T-helper 1 cell treated with Interleukin-12 subunit alpha and Interleukin-12 subunit beta and Interleukin-4 antibody, amounts not matched to agents 30 μg/mL and 1 μg/mL, for 36 hours (primary cell): ENCODE measurements at regions not wholly inside any gene's neighbourhood (a gene's known extent, or its start where the extent isn't known, plus 50 kb on each side); places are given as distances from the start of the nearest gene placed in this dataset.
A peak's percentile ranks its signal among the peaks of the same experiment; 100 is the strongest.

Experiments used
- H3K27ac Mint-ChIP-seq: one replicate; pipeline ENCODE4 v1.8.0; 2021; ENCODE audit warnings: mild to moderate bottlenecking, mixed read lengths
- H3K27me3 Mint-ChIP-seq: one replicate; pipeline ENCODE4 v1.8.0; 2021; ENCODE audit warnings: low read depth, mixed read lengths
- H3K36me3 Mint-ChIP-seq: one replicate; pipeline ENCODE4 v1.8.0; 2021; ENCODE audit warnings: low read depth, mixed read lengths
- H3K4me1 Mint-ChIP-seq: one replicate; pipeline ENCODE4 v1.8.0; 2021; ENCODE audit warnings: low read depth, mixed read lengths
- H3K4me3 Mint-ChIP-seq: one replicate; pipeline ENCODE4 v1.8.0; 2021; ENCODE audit warnings: mild to moderate bottlenecking, moderate library complexity, mixed read lengths
- H3K9me3 Mint-ChIP-seq: one replicate; pipeline ENCODE4 v1.8.0; 2021; ENCODE audit warnings: mixed read lengths

- H3K4me3 Mint-ChIP-seq, result no peak overlapping the region
- peaks cover 11% of the 10 kb centered on the region for H3K9me3 Mint-ChIP-seq
- H3K36me3 Mint-ChIP-seq, result peaks cover 8% of the 10 kb centered on the region
- peaks cover 14% of the 10 kb centered on the region for H3K4me1 Mint-ChIP-seq
- H3K27ac Mint-ChIP-seq, result no peak overlapping the region
- peaks cover 15% of the 10 kb centered on the region for H3K27me3 Mint-ChIP-seq
Observed at GRCh38 chr10:113967126-113967525, 76.5 kb upstream of the ADRB1 start.

- no peak overlapping the region for H3K27ac Mint-ChIP-seq
- H3K4me1 Mint-ChIP-seq, result peaks cover 7% of the 10 kb centered on the region
- H3K4me3 Mint-ChIP-seq, result no peak overlapping the region
- H3K36me3 Mint-ChIP-seq, result peaks cover 8% of the 10 kb centered on the region
- peaks cover 11% of the 10 kb centered on the region for H3K9me3 Mint-ChIP-seq
- peaks cover 44% of the 10 kb centered on the region for H3K27me3 Mint-ChIP-seq
Observed at GRCh38 chr10:113970641-113971040, 73.0 kb upstream of the ADRB1 start.

GRCh38 chr10:113971349-113971973, 72.2 kb upstream of the ADRB1 start:
- H3K27me3 Mint-ChIP-seq, result peaks cover 51% of the 10 kb centered on the region

GRCh38 chr10:113977174-113977573, 66.5 kb upstream of the ADRB1 start:
- Mint-ChIP-seq H3K36me3 (no peaks in the 10 kb centered on the region), H3K27me3 (peaks cover 64% of the 10 kb centered on the region), H3K9me3 (peaks cover 3% of the 10 kb centered on the region), H3K27ac (no peak overlapping the region), H3K4me1 (no peaks in the 10 kb centered on the region), H3K4me3 (no peak overlapping the region)

More at GRCh38 chr10:113971349-113971973, 72.2 kb upstream of the ADRB1 start:
- Mint-ChIP-seq H3K4me1 (peaks cover 7% of the 10 kb centered on the region), H3K9me3 (peaks cover 11% of the 10 kb centered on the region), H3K4me3 (no peak overlapping the region), H3K36me3 (peaks cover 8% of the 10 kb centered on the region), H3K27ac (no peak overlapping the region)

- H3K27me3 Mint-ChIP-seq, result peaks cover 48% of the 10 kb centered on the region
- H3K36me3 Mint-ChIP-seq, result no peaks in the 10 kb centered on the region
- peaks cover 6% of the 10 kb centered on the region for H3K4me1 Mint-ChIP-seq
Observed at GRCh38 chr10:113978802-113979201, 64.9 kb upstream of the ADRB1 start.

GRCh38 chr10:113979409-113979808, 64.3 kb upstream of the ADRB1 start:
- Mint-ChIP-seq H3K4me1 (peaks cover 8% of the 10 kb centered on the region), H3K27me3 (peaks cover 46% of the 10 kb centered on the region), H3K4me3 (no peak overlapping the region), H3K27ac (no peak overlapping the region), H3K9me3 (peaks cover 3% of the 10 kb centered on the region), H3K36me3 (no peaks in the 10 kb centered on the region)

More at GRCh38 chr10:113978802-113979201, 64.9 kb upstream of the ADRB1 start:
- H3K27ac Mint-ChIP-seq, result no peak overlapping the region
- H3K4me3 Mint-ChIP-seq, result no peak overlapping the region
- peaks cover 3% of the 10 kb centered on the region for H3K9me3 Mint-ChIP-seq

- Mint-ChIP-seq H3K4me1 (peaks cover 8% of the 10 kb centered on the region), H3K9me3 (peaks cover 3% of the 10 kb centered on the region), H3K36me3 (no peaks in the 10 kb centered on the region), H3K4me3 (no peak overlapping the region), H3K27me3 (peaks cover 48% of the 10 kb centered on the region), H3K27ac (no peak overlapping the region)
Observed at GRCh38 chr10:113980408-113981087, 63.1 kb upstream of the ADRB1 start.

GRCh38 chr10:113982296-113982695, 61.4 kb upstream of the ADRB1 start:
- Mint-ChIP-seq H3K4me3 (no peak overlapping the region), H3K36me3 (no peaks in the 10 kb centered on the region), H3K4me1 (peaks cover 8% of the 10 kb centered on the region), H3K27ac (no peak overlapping the region), H3K27me3 (peaks cover 45% of the 10 kb centered on the region), H3K9me3 (peaks cover 9% of the 10 kb centered on the region)

- peaks cover 12% of the 10 kb centered on the region for H3K9me3 Mint-ChIP-seq
- H3K4me3 Mint-ChIP-seq, result no peak overlapping the region
- peaks cover 1% of the 10 kb centered on the region for H3K36me3 Mint-ChIP-seq
- peaks cover 10% of the 10 kb centered on the region for H3K4me1 Mint-ChIP-seq
- H3K27me3 Mint-ChIP-seq, result peaks cover 44% of the 10 kb centered on the region
- no peak overlapping the region for H3K27ac Mint-ChIP-seq
Observed at GRCh38 chr10:113982769-113983168, 60.9 kb upstream of the ADRB1 start.

- peak overlapping the region; percentile 3 for H3K27ac Mint-ChIP-seq
- peaks cover 11% of the 10 kb centered on the region for H3K4me1 Mint-ChIP-seq
- H3K9me3 Mint-ChIP-seq, result peaks cover 17% of the 10 kb centered on the region
- H3K4me3 Mint-ChIP-seq, result no peak overlapping the region
- peaks cover 46% of the 10 kb centered on the region for H3K27me3 Mint-ChIP-seq
- peaks cover 1% of the 10 kb centered on the region for H3K36me3 Mint-ChIP-seq
Observed at GRCh38 chr10:113983552-113983951, 60.1 kb upstream of the ADRB1 start.

GRCh38 chr10:113985297-113985844, 58.3 kb upstream of the ADRB1 start:
- Mint-ChIP-seq H3K4me1 (peaks cover 11% of the 10 kb centered on the region), H3K27me3 (peaks cover 52% of the 10 kb centered on the region)

GRCh38 chr10:113986316-113986715, 57.4 kb upstream of the ADRB1 start:
- H3K9me3 Mint-ChIP-seq, result peaks cover 17% of the 10 kb centered on the region
- no peak overlapping the region for H3K4me3 Mint-ChIP-seq
- peaks cover 1% of the 10 kb centered on the region for H3K36me3 Mint-ChIP-seq
- H3K27ac Mint-ChIP-seq, result no peak overlapping the region
- peaks cover 58% of the 10 kb centered on the region for H3K27me3 Mint-ChIP-seq
- H3K4me1 Mint-ChIP-seq, result peaks cover 16% of the 10 kb centered on the region

More at GRCh38 chr10:113985297-113985844, 58.3 kb upstream of the ADRB1 start:
- peaks cover 1% of the 10 kb centered on the region for H3K36me3 Mint-ChIP-seq
- H3K27ac Mint-ChIP-seq, result no peak overlapping the region
- H3K4me3 Mint-ChIP-seq, result no peak overlapping the region
- H3K9me3 Mint-ChIP-seq, result peaks cover 17% of the 10 kb centered on the region

- H3K27me3 Mint-ChIP-seq, result peaks cover 67% of the 10 kb centered on the region
Observed at GRCh38 chr10:113987156-113987555, 56.5 kb upstream of the ADRB1 start.

GRCh38 chr10:113987805-113988204, 55.9 kb upstream of the ADRB1 start:
- Mint-ChIP-seq H3K36me3 (peaks cover 1% of the 10 kb centered on the region), H3K27ac (no peak overlapping the region), H3K4me3 (no peak overlapping the region), H3K27me3 (peaks cover 70% of the 10 kb centered on the region), H3K4me1 (peaks cover 18% of the 10 kb centered on the region), H3K9me3 (peaks cover 17% of the 10 kb centered on the region)

More at GRCh38 chr10:113987156-113987555, 56.5 kb upstream of the ADRB1 start:
- Mint-ChIP-seq H3K27ac (no peak overlapping the region), H3K4me1 (peaks cover 18% of the 10 kb centered on the region), H3K36me3 (peaks cover 1% of the 10 kb centered on the region), H3K4me3 (no peak overlapping the region), H3K9me3 (peaks cover 17% of the 10 kb centered on the region)

- Mint-ChIP-seq H3K9me3 (peaks cover 17% of the 10 kb centered on the region), H3K27me3 (peaks cover 75% of the 10 kb centered on the region), H3K36me3 (peaks cover 1% of the 10 kb centered on the region), H3K4me1 (peaks cover 14% of the 10 kb centered on the region), H3K27ac (no peak overlapping the region), H3K4me3 (no peak overlapping the region)
Observed at GRCh38 chr10:113988535-113988934, 55.1 kb upstream of the ADRB1 start.
